ENCODE measurements at regions not wholly inside any gene's neighbourhood (a gene's known extent, or its start where the extent isn't known, plus 50 kb on each side); places are given as distances from the start of the nearest gene placed in this dataset.

GRCh38 chr10:91035650-91036292 lies 114.9 kb upstream of the ANKRD1 start:
- intact Hi-C loops (cut with micrococcal nuclease) = no loop called here

DNA sequence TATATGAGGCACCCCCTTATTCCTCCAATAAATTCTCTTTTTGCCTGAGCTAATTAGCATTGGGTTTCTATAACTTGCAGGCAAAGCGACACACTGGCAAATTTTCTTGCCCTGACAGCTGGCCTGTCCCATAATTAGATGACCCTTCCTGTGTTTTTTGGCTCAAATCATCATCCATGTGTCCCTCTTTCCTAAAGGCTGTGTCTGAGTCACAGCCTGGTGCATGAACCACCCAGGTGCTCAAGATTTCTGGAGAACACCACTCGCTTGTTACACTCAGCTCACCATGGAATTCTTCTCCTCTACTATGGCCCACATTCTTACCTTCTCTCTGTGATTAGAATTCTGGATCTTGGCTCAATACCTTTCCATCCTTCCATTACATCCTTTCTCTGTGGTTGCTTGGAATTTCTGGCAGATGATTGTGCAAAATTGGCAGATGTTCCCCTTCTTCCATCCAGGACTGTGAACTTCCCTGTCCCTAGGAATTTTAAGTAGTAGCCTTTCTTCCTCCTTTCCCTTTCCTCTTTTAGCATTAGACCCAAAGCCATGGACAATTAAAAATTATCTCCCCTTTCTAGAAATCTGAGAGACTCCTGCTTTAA lies 116.0 kb upstream of the ANKRD1 start:
- intact Hi-C loops (cut with micrococcal nuclease) = no loop called here

DNA sequence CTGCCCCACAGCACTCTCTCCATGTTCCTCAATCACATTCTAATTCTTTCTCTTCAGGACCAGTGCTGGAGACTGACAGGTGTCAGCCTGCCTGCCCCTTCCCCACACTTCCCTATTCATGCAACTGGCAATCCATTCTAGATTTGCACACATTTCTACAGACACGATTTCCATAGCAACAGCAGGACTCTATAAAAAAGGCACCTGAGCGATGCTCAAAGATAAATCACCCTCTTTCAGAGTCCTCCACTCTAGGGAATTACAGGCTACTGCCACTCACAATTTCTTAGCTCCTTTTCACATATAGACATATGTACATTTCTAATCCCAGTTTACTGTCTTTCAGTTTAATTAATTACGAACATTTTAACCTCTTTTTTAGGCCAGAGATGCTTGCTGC lies 118.1 kb upstream of the ANKRD1 start:
- intact Hi-C loops (cut with micrococcal nuclease) = no loop called here

GRCh38 chr10:91040343-91040742 lies 119.5 kb upstream of the ANKRD1 start:
- intact Hi-C loops (cut with micrococcal nuclease) = no loop called here

DNA sequence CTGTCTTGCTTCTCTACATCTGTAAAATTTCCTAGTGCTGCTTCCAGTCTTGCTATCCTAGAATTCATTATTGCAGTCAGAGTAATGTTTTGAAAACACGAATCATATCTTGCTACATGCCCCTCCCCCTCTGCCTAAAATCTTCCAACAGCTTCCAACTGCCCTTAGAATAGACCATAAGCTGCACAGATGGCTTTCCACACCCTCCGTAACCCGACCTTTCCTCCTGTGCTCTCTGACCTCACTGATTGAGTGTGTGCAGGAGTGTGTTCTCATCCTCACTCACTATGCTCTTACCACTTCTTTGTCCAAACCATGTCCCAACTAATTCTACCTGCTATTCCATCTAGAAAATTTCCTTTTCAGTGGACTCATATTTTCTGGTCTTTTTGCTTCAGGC lies 121.2 kb upstream of the ANKRD1 start:
- intact Hi-C loops (cut with micrococcal nuclease) = no loop called here

DNA sequence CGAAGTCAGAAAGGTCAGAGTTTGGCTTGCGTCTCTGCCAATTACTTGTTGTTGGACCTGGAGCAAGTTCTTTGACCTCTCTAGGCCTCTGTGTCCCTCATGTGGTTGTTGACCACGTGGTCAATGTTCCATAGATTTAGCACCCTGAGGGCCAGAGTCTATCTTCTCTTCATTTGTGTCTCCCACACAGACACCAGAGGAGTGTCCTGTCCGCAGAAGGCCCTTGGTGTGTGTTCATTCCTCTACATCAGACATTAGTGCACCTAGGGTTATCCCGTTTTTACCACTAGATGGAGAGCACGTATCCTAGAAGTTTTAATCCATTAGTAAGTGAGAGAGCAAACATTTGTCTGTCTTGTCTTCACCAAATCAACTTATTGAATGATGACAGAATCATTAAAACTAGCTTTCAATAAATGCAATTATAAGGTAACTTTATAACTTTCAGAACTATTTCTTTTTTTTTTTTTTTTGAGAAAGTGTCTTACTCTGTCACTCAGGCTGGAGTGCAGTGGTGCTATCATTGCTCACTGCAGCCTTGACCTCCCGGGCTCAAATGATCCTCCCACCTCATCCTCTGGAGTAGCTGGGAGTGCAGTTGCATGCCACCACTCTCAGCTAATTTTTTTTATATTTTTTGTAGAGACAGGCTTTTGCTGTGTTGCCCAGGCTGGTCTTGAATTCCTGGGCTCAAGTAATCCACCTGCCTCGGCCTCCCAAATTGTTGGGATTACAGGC lies 122.5 kb upstream of the ANKRD1 start:
- intact Hi-C loops (cut with micrococcal nuclease) = no loop called here

DNA sequence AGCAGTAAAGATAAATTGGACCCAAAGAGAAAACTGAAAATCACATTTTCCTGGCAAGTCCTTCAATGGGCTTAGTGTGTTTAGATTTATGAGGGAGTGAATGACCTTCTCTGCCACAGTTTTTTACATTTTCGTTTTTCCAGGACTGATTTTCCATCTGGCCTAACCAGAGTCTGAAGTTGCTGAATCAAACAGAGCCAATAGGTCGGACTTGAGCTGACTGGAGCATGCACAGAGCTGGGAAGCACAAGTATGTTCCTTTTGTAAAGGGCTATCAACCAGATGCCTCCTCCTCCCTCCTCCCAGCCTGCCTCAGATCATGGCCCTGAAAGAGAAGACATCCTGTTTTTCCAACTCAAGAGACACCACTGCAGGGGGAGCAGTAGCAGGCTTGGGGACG lies 126.0 kb upstream of the ANKRD1 start:
- intact Hi-C loops (cut with micrococcal nuclease) = no loop called here

GRCh38 chr10:91048380-91048779 lies 127.5 kb upstream of the ANKRD1 start:
- intact Hi-C loops (cut with micrococcal nuclease) = no loop called here

DNA sequence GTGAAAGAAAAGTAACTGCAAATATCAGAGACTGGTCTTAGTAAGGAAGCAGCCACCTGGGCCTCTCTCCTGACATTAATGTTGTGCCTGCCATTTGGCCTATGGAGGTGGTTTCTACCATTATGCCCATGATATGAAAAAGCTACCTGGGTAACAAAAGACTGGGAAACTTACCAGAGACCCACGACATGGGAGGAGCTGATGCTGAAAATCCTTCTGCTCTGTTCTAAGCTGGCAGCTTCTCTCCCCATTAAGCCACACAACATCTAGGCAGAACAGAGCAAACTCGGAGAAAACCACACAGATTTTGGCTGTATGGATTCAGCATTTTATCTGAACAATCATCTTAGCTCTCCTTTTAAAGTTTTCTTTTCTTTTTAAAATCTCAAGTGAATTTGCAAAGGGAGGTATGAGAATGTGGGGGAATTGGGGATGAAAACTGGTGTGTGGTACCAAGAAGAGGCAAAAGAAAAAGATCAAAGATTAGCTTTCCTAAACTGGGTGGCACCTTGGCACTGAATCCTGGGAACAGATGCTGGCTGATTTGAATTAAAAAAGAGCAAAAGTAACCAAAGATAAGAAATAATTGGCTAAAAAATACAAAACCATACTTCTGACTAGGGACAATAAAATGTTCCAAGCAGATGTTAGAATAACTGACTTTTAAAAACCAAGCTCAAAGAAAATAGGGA lies 128.6 kb upstream of the ANKRD1 start:
- intact Hi-C loops (cut with micrococcal nuclease) = no loop called here

DNA sequence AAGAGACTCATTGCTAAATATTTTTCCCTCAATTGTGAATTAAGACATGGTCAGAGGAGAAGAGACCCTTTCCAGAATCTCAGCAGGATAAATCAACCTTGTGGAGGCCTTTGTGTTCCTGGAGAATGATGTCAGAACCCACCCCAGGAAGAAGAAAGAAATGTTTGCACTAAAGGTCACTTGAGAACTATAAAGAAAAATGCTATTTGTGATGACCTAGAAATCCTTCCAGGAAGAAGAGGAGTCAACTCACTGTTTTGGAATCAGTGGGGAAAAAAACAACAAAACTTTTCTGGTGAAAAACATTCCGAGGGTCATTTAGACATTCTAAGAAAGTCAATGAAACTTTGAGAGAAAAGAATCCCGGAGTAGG lies 129.1 kb upstream of the ANKRD1 start:
- intact Hi-C loops (cut with micrococcal nuclease) = no loop called here

DNA sequence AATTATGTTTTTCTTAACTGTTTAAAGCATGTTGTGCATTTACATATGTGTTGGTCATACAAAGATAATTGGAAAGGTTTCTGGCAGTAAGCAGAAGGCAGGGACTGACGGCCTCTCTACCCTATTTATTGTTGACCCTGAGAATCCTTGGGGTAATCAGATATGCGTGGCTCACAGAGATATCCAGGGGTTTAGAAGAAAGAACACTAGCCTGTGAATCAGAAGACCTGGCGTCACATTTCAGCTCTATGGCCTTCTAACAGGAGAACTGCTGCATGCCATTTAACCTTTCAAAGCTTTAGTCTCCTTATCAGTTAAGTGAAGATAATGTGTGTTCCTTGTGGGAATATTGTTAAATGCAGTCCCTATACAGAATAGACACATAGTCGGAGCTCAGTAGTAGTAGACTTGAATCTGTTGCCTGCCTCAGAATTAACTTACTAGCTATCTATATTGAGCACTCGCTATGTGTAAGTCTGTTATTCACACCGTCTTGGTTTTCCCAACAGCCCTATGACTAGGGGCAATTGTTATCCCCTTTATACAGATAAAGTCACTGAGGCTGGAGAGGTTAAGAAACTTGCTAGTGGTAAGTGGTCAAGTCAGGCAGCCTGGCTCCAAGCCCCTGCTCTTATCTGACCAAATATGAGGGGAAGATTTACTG lies 129.6 kb upstream of the ANKRD1 start:
- intact Hi-C loops (cut with micrococcal nuclease) = no loop called here

GRCh38 chr10:91051829-91052228 lies 130.9 kb upstream of the ANKRD1 start:
- intact Hi-C loops (cut with micrococcal nuclease) = no loop called here

DNA sequence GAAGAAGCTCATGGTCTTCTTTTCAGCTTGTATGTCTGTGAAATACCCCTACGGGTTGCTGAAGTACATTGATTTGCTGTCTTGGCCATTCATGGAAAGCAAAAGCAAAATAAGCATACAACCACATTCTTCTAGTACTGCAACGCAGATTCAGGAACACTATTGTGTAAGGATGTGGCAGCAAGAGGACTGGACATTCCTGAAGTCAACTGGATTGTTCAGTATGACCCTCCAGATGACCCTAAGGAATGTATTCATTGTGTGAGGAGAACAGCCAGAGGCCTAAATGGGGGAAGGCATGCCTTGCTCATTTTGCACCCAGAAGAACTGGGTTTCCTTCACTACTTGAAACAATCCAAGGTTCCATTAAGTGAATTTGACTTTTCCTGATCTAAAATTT lies 133.4 kb upstream of the ANKRD1 start:
- intact Hi-C loops (cut with micrococcal nuclease) = no loop called here

GRCh38 chr10:91061187-91061586 lies 140.3 kb upstream of the ANKRD1 start:
- intact Hi-C loops (cut with micrococcal nuclease) = no loop called here

DNA sequence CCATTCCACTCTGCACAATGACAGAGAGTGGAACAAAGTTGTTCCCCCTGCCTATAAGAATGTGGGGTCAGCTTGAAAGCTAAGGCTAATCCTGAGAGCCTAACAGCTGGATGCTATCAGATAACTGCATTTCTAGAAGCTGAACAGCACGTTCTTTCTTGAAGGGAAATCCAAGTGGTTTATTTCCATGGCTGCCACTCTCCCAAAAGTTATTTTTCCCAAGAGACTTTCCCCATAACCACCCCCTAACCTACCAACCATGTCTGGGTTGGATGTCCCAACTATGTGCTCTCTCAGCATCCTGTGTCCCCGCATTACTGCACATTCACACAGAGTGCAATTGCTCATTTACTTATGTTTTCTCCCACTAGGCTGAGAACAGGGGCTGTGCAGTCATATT lies 140.7 kb upstream of the ANKRD1 start:
- intact Hi-C loops (cut with micrococcal nuclease) = no loop called here

DNA sequence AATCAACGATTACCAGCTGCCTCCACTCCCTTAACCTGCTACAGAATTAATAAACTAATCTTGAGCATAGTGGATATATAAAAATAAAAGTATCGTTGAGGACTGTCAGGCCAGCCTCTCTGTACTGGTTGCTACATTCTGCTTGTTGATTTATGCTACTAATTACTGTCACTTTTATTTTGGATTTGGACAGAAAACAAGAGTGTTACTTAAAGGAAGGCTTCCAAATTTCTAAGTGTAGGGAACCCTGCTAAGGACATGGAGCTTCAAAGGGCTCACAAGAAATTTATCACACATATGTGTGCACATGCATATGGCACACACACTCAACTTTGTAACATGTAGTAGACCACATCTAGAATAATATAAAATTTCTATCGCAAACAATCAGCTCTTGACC lies 141.2 kb upstream of the ANKRD1 start:
- intact Hi-C loops (cut with micrococcal nuclease) = no loop called here

GRCh38 chr10:91071786-91072185 lies 148.7 kb upstream of the PCGF5 start:
- intact Hi-C loops (cut with micrococcal nuclease) = no loop called here

- intact Hi-C loops (cut with micrococcal nuclease) = no loop called here
Measured at GRCh38 chr10:91073286-91073979, 147.0 kb upstream of the PCGF5 start.

GRCh38 chr10:91076991-91077548 lies 143.4 kb upstream of the PCGF5 start:
- intact Hi-C loops (cut with micrococcal nuclease) = no loop called here

GRCh38 chr10:91077549-91078071 lies 142.9 kb upstream of the PCGF5 start:
- intact Hi-C loops (cut with micrococcal nuclease) = no loop called here

- intact Hi-C loops (cut with micrococcal nuclease) = no loop called here
Measured at GRCh38 chr10:91080776-91081175, 139.7 kb upstream of the PCGF5 start.

Measured in T-helper 2 cell treated with Interferon-gamma antibody and Interleukin-4, amounts not matched to agents 100 ng/mL and 5 ng/mL, for 36 hours (primary cell).